IMR-90 (cell line): ENCODE measurements at regions not wholly inside any gene's neighbourhood (a gene's known extent, or its start where the extent isn't known, plus 50 kb on each side); places are given as distances from the start of the nearest gene placed in this dataset.

Experiments
- ATAC-seq: fragments of 200-7000 bp; cut with Tn5 transposase; 2 replicates; pipeline ENCODE4 v1.9.1; 2020; ENCODE audit warnings: low read depth, mild to moderate bottlenecking, moderate library complexity
- BruUV-seq: library from RNA; stranded (reverse); fragments of 400-500 nt; replicated peaks from 2 replicates; lab custom pipeline; 2021; lab: Mats Ljungman, UMichigan
- CTCF ChIA-PET: fragments of 300-600 bp; formaldehyde crosslinking; extraction: SDS; loops from one replicate; lab custom pipeline; 2021; ENCODE audit warnings: antibody characterized with exemption; lab: Yijun Ruan, JAX
- POLR2A ChIA-PET: fragments of 300-600 bp; sonication (Branson Sonifier 250); formaldehyde crosslinking; loops from one replicate; lab custom pipeline; 2022; ENCODE audit warnings: antibody characterized with exemption; ENCODE audit not compliant: unreplicated experiment; lab: Charles Lee
- DNase-seq: peaks from one replicate; pipeline ENCODE4 v3.0.0; 2013
- H2AFZ ChIP-seq: replicated peaks from 2 replicates; pipeline ENCODE3; 2013; ENCODE audit warnings: low read length, mild to moderate bottlenecking; ENCODE audit not compliant: poor library complexity
- H2AK5ac ChIP-seq: 2 replicates; pipeline ENCODE4 v1.6.1; 2013; ENCODE audit warnings: low read depth, low read length, inconsistent platforms
- H2AK9ac ChIP-seq: replicated peaks from 2 replicates; pipeline ENCODE3; 2013; ENCODE audit warnings: mild to moderate bottlenecking, low read depth, low read length, moderate library complexity; ENCODE audit not compliant: poor library complexity
- H2BK120ac ChIP-seq: 2 replicates; pipeline ENCODE4 v1.6.1; 2013; ENCODE audit warnings: low read depth, low read length, inconsistent platforms
- H2BK15ac ChIP-seq: 3 replicates; pipeline ENCODE4 v1.6.1; 2013; ENCODE audit warnings: low read depth, low read length, inconsistent platforms
- H2BK20ac ChIP-seq: 2 replicates; pipeline ENCODE4 v1.6.1; 2013; ENCODE audit warnings: low read depth, mild to moderate bottlenecking, inconsistent platforms, low read length, moderate library complexity
- H2BK5ac ChIP-seq: 2 replicates; pipeline ENCODE4 v1.6.1; 2013; ENCODE audit warnings: mild to moderate bottlenecking, low read depth, low read length, inconsistent platforms; ENCODE audit not compliant: poor library complexity, severe bottlenecking
- H3K14ac ChIP-seq: replicated peaks from 2 replicates; pipeline ENCODE4 v1.6.1; 2013; ENCODE audit warnings: low read depth, low read length, inconsistent platforms
- H3K18ac ChIP-seq: 2 replicates; pipeline ENCODE4 v1.6.1; 2013; ENCODE audit warnings: low read depth, low read length, control low read depth
- H3K23ac ChIP-seq: 2 replicates; pipeline ENCODE4 v1.6.1; 2013; ENCODE audit warnings: low read depth, low read length, inconsistent platforms
- H3K27ac ChIP-seq: 2 replicates; pipeline ENCODE4 v1.5.1; 2013; ENCODE audit warnings: mild to moderate bottlenecking, control low read depth, low read length; ENCODE audit not compliant: insufficient read depth
- H3K27me3 ChIP-seq: 2 replicates; pipeline ENCODE4 v1.6.1; 2013; ENCODE audit warnings: low read length; ENCODE audit not compliant: control insufficient read depth, insufficient read depth
- H3K36me3 ChIP-seq: 2 replicates; pipeline ENCODE4 v1.6.1; 2013; ENCODE audit warnings: low read length, mixed read lengths; ENCODE audit not compliant: control insufficient read depth, insufficient read depth
- H3K4ac ChIP-seq: 2 replicates; pipeline ENCODE4 v1.6.1; 2013; ENCODE audit warnings: low read depth, low read length, inconsistent platforms
- H3K4me1 ChIP-seq: 2 replicates; pipeline ENCODE4 v1.6.1; 2013; ENCODE audit warnings: low read length, mixed read lengths; ENCODE audit not compliant: control insufficient read depth, insufficient read depth
- H3K4me2 ChIP-seq: 2 replicates; pipeline ENCODE4 v1.6.1; 2013; ENCODE audit warnings: low read depth, mild to moderate bottlenecking, control low read depth, low read length, moderate library complexity
- H3K4me3 ChIP-seq: 2 replicates; pipeline ENCODE4 v1.5.1; 2013; ENCODE audit warnings: low read depth, mild to moderate bottlenecking, control low read depth, low read length, moderate library complexity; ENCODE audit not compliant: insufficient read depth
- H3K56ac ChIP-seq: 2 replicates; pipeline ENCODE4 v1.6.1; 2013; ENCODE audit warnings: low read length, inconsistent platforms; ENCODE audit not compliant: insufficient read depth; ENCODE audit errors: extremely low read depth
- H3K79me1 ChIP-seq, 2 experiments: 2 replicates each; pipeline ENCODE4 v1.6.1; 2013; ENCODE audit warnings: low read length in 2 of 2, inconsistent platforms in 1 of 2, low read depth in 1 of 2
- H3K9ac ChIP-seq: 2 replicates; pipeline ENCODE4 v1.6.1; 2013; ENCODE audit warnings: low read depth, low read length, control low read depth
- H3K9me1 ChIP-seq: 2 replicates; pipeline ENCODE4 v1.6.1; 2013; ENCODE audit warnings: low read length, inconsistent platforms; ENCODE audit not compliant: insufficient read depth
- H3K9me3 ChIP-seq: 2 replicates; pipeline ENCODE4 v1.6.1; 2013; ENCODE audit warnings: low read length; ENCODE audit not compliant: control insufficient read depth, insufficient read depth
- H4K20me1 ChIP-seq: 2 replicates; pipeline ENCODE4 v1.6.1; 2013; ENCODE audit warnings: low read length, inconsistent platforms; ENCODE audit not compliant: insufficient read depth
- H4K5ac ChIP-seq: 2 replicates; pipeline ENCODE4 v1.6.1; 2013; ENCODE audit warnings: mild to moderate bottlenecking, low read depth, low read length, control low read depth
- H4K8ac ChIP-seq, 2 experiments: 2 replicates each; pipeline ENCODE4 v1.6.1; 2013; ENCODE audit warnings: low read depth in 2 of 2, low read length in 2 of 2, control low read depth in 1 of 2, inconsistent platforms in 1 of 2
- H4K91ac ChIP-seq: 2 replicates; pipeline ENCODE4 v1.6.1; 2013; ENCODE audit warnings: low read depth, low read length, inconsistent platforms; ENCODE audit not compliant: insufficient read depth
- CTCF ChIP-seq: conservative IDR thresholded peaks from 2 replicates; pipeline ENCODE4 v1.5.1; 2012; ENCODE audit warnings: mild to moderate bottlenecking, low read depth, low read length, improper control_type of control experiment
- MAZ ChIP-seq: IDR thresholded peaks from 2 replicates; pipeline ENCODE4 v1.6.1; 2012; ENCODE audit warnings: low read depth, mild to moderate bottlenecking, low read length, improper control_type of control experiment, moderate library complexity, borderline replicate concordance
- POLR2A ChIP-seq: IDR thresholded peaks from 2 replicates; pipeline ENCODE4 v1.6.1; 2012; ENCODE audit warnings: mild to moderate bottlenecking, low read depth, low read length
- WGBS, 2 experiments: methylation state at CpG; one replicate each; pipeline versions ENCODE4 v1.1.5 to v1.1.7; 2013; ENCODE audit warnings: missing lambda C conversion rate in 2 of 2; ENCODE audit not compliant: insufficient read length in 1 of 2; ENCODE audit errors: extremely low coverage in 2 of 2; 5-methylcytosine and 5-hydroxymethylcytosine counted together
- dilution Hi-C: fragments of 300-500 bp; cut with HindIII; formaldehyde crosslinking; loops from one replicate; pipeline ENCODE4 v1.14.3; 2018; ENCODE audit warnings: low sequenced_read_pairs; ENCODE audit not compliant: unreplicated experiment
- in situ Hi-C: fragments of 300-500 bp; cut with MboI; formaldehyde crosslinking; loops from 3 replicates; pipeline ENCODE4 v1.14.3; 2019; ENCODE audit warnings: low sequenced_read_pairs, inconsistent platforms, mixed read lengths
- intact Hi-C: fragments of 100-400 bp; cut with micrococcal nuclease; formaldehyde crosslinking; loops from 2 replicates; pipeline ENCODE4 v1.10.0; 2022

- dilution Hi-C loops, result no loop called here
- Histone ChIP-seq H4K5ac (no peak overlapping the region), H2AFZ (no peak overlapping the region), H2BK20ac (no peak overlapping the region), H4K8ac (no peak overlapping the region), H3K23ac (no peak overlapping the region), H3K56ac (no peak overlapping the region), H4K20me1 (no peaks in the 10 kb centered on the region; the same call in 1 of the 2 replicates), H3K27ac (no peak overlapping the region), H2AK9ac (no peak overlapping the region), H3K18ac (no peak overlapping the region), H3K9ac (no peak overlapping the region), H2BK5ac (no peak overlapping the region), H3K4me1 (peaks cover 6% of the 10 kb centered on the region), H3K36me3 (no peaks in the 10 kb centered on the region), H4K91ac (no peak overlapping the region), H2AK5ac (no peak overlapping the region), H3K27me3 (no peaks in the 10 kb centered on the region), H3K4me2 (no peak overlapping the region), H3K14ac (no peak overlapping the region), H2BK15ac (no peak overlapping the region), H2BK120ac (no peak overlapping the region), H3K9me1 (no peaks in the 10 kb centered on the region), H3K9me3 (no peaks in the 10 kb centered on the region), H3K4ac (no peak overlapping the region), H3K4me3 (no peak overlapping the region), H3K79me1 (peaks cover 0 to 6% of the 10 kb centered on the region in 2 experiments; a peak in 1 of 4 replicates)
- CTCF ChIA-PET, result no interaction called here
- no TSS peak for BruUV-seq
- intact Hi-C loops, result no loop called here
- in situ Hi-C loops, result no loop called here
- no peak for ATAC-seq
- TF ChIP-seq MAZ (no peak), CTCF (no peak), POLR2A (no peak)
- POLR2A ChIA-PET, result no interaction called here
- WGBS, 2 experiments, result no CpG with 5 or more reads among the region's 2 CpGs
- no peak for DNase-seq
Observed at GRCh38 chr1:184896000-184896399, 78.3 kb downstream of the NIBAN1 start.
